CD4-positive, alpha-beta T cell treated with Interferon alpha-2 for 1 hour (primary cell): ENCODE measurements at regions not wholly inside any gene's neighbourhood (a gene's known extent, or its start where the extent isn't known, plus 50 kb on each side); places are given as distances from the start of the nearest gene placed in this dataset.
A peak's percentile ranks its signal among the peaks of the same experiment; 100 is the strongest.

ENCODE experiments used
- DNase-seq, 2 donors: peaks; one replicate each; pipeline ENCODE4 v3.0.0-alpha.2; 2020 to 2022

DNA sequence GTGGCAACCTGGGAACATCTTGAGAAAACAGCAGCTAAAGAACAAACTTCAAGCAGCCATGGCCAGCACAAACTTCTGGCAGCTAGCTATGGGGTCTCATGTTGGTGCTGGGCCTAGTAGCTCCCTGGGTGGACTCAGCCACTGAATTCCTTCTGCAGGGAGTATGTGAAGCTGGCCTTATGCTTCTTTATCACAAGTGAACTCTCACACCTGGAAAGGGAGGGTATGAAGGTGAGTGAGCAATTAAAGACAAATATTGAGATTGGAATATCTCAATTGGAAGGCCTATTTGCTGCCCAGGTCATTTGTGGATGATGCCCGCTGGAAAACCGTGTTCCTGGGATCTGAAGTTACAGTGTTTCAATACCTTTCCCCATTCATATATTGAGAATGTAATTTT is 153.3 kb upstream of the RPS6KA3 start:
- DNase-seq: no peak

- no peak for DNase-seq
Observed at GRCh38 chrX:20418379-20419150, 151.9 kb upstream of the RPS6KA3 start.

DNA sequence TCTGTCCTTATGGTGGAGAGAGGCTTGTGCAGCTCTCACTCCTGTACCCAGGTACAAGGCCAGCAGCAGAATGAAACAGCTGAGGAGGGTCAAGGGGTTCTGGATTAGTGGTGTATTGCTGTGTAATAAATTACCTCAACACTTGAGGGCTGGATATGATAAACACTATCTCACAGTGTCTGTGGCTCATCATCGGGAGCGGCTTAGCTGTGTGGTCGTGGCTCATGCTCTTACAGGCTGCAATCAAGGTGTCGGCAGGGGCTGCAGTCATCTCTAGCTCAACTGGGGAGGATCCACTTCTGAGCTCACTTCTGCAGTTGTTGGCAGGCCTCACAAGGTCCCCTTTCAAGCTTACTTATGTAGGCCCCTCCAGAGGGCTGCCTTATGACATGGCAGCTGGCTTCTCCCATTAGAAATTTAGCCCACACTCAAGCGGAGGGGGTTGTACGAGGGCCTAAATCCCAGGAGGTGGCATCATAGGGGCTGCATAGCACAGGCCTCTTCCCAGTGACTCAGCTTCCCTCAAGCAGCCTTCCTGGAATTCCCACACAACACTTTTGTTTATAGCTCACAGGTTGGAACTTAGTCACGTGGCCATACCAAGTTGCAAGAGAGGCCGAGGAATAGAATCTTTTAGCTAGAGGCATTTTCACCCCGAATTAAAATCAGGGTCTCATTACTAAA is 148.2 kb upstream of the RPS6KA3 start:
- DNase-seq: no peak

DNA sequence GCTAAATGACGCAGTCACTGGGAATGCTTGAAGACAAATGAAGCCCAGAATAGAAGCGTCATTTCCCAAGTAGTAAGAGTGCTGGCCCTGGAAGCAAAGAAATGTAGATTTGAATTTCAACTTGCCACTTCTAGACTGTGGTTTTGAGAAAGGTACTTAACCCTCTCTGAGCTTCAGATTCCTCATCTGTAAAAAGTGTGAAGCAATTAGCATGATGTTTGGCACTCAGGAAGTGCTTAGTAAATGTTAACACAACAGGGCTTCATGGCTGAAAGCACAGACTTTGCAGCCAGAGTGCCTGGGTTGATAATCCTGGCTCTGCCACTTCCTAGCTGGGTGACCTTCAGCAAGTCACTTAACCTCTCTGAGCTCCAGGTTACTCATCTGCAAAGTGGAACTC is 147.4 kb upstream of the RPS6KA3 start:
- DNase-seq: no peak

DNA sequence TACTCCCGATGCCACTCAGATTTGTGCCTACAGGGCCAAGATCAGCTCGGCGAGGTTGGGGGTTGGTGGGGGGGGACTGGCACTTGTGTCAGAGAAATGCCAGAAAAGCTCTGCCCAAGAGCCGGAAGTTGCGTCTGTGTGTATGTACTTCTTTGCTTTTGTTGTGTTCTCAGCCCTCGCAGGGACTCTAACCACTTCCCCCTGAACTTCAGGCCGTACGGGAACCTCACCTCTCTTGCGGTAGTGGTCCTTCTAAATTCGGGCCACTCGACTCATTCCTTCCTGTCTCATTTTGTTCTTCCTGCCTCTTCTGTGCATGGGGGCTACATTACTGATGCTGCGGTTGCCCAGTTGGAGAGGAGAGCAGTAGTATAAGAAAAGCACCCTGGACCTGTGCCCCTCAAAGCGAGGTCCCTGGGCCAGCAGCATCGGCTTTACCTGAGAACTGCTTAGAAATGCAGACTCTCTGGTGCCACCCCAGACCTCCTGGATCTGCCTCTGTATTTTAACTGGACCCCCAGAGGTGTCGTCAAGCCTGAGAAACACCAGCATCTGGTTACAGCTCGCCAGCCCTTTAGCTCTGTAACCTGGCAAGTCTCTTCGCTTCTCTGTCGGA is 146.3 kb upstream of the RPS6KA3 start:
- peak; percentile 73 to 74 for DNase-seq

DNA sequence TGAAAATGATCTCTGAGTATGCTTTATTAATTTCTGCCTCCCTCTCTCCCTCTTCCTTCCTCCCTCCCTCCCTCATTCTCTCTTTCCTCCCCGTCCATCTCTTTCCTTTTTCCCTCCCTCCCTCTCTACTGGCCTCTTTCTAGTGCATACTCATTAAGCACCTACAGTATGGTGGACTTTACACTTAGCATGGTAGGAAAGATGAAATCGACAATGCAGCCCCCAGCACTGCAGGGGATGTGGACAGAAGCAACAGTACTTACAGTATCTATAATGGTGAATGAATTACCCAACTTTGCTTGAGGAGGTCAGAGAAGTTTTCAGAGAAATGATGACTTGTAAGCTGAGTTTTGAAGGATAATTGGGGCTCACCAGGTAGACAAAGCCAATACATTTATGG is 143.8 kb upstream of the RPS6KA3 start:
- DNase-seq: no peak

- no peak for DNase-seq
Observed at GRCh38 chrX:20409991-20410390, 143.3 kb upstream of the RPS6KA3 start.

DNA sequence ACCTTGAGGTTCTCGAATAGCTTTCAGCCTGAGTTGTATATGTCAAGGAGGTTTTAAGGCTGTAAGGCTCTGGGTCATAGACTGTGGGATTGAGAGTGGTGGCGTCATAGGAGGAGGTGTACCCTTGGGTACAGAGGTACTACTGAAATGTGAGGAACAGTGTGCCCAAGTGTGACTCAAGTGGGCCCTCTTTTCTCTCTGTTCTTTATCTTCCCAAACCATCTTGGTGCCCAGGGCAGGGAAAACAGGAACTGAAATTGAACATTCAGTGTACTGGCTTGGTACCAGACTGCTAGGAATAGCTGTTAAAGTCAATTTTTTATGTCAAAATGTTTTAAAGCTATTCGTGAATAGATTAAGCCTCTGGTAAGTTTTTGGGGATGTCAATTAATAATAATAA is 136.2 kb upstream of the RPS6KA3 start:
- no peak for DNase-seq

DNA sequence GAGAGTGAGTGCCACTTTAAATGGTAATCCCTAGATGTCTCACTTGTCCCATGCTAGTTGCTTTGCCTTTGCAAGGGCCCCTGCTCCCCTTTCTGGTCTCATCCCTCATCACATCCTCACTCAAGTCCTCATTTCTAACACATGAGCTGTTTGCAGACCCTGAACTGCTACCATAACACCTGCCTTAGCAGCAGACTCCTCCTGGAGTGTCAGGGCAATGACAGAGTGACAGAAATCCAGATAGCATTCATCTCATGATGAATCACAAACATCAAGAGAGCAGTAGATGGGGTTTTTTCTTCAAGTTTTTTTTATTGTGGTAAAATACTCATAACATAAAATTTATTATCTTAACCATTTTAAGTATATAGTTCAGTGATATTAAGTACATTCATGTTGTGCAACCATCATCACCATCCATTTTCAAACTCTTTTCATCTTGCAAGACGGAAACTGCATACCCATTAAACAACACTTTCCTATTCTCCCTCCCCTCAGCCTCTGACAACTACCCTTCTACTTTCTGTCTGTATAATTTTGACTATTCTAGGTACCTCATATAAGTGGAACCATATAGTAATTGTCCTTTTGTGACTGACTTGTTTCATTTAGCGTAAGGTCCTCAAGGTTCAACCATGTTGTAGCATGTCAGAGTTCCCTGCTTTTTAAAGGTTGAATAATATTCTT is 133.2 kb upstream of the RPS6KA3 start:
- no peak for DNase-seq

GRCh38 chrX:20397587-20397986 is 130.9 kb upstream of the RPS6KA3 start:
- DNase-seq: no peak

DNA sequence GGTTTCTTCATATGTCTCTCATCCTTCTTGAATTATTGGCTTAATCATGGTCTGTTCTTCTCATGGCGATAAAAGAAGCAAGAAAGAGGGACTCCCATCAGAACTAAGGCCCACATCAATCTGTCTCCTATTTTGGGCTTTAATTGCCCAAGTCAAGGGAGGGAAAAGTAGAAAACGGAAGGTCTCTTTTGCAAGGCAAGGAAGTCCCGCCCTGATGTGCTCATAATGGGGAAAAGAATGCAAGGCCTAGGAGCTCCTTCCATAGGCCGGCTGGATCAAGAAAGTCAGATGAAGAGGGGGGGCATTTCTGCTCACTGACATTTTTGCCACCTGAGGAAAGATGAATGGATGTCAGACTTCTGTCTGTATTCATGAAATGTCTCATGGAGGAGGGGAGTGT is 127.7 kb upstream of the RPS6KA3 start:
- DNase-seq: no peak

- no peak for DNase-seq
Observed at GRCh38 chrX:20393944-20394343, 127.2 kb upstream of the RPS6KA3 start.

DNA sequence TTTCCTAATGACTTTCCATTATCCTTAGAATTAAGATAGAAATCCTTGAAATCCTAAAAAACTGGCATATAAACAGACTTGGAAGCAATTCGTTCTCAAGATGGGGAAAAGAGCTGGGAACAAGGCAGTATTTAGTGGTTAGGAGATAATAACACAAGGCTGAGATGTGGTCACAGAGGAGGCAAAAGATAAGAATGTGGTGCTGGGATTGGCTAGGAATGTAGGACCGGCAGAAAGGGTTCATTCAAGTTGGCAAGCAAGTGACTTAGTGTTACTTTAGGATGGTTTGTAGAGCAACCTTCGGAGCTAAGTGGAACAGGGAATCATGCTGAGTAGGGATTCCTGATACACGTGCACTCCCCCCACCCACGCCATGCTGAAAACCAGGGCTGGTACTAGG is 121.9 kb upstream of the RPS6KA3 start:
- no peak for DNase-seq

GRCh38 chrX:20383477-20383876 is 116.8 kb upstream of the RPS6KA3 start:
- DNase-seq: no peak

DNA sequence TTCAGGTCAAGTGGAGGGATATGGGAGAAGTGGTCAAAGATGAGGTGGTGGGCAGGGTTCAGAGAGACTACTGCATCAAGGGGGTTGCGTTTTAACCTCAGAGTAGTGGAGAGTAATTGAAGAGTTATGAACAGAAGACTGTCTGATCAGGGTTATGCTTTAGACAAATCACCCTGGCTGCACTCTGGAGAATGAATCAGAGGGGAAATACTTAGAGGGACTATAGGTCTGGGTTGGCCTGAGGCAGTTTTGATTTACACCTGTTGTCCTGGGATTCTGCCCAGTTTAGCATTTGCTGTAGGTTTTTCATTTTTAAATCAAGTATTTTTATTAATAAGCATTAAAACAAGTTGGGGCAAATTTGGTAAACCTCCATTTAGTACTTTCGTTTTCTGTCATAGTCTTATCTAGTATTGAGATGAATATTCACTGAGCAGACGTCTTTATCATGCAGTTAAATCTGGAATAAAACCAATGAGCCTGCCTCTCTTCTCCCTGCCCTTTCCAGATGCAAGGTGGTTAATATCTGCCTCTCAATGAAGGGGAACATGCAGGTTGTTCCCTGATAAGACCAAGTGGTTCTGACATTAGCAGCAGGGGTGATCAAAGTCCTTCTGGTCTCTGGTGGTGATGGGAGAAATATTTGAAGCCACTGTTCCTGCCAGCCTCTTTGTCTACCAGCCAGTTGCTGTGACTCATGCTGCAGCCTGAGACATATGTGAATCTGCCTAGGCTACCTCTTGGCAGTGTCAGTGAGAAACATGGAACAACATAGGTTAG is 116.0 kb upstream of the RPS6KA3 start:
- no peak for DNase-seq

DNA sequence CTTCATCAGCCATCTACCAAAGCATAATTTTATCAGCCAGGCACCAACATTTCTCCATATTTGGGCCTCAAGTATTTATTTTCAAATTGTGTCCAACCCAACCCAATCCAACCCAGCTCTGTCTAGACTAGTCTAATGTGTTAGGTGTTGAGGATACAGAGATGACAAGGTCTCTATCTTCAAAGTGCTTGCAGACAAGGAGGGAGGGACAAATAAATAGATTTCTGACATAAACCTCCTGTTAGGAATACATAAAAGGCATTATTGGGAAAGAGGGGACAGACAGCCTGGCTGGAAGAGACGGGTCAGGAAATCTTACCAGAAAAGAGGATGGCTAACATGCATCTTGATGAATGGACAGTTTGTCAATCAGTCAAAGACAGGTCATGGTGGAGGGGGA is 115.4 kb upstream of the RPS6KA3 start:
- DNase-seq: no peak

DNA sequence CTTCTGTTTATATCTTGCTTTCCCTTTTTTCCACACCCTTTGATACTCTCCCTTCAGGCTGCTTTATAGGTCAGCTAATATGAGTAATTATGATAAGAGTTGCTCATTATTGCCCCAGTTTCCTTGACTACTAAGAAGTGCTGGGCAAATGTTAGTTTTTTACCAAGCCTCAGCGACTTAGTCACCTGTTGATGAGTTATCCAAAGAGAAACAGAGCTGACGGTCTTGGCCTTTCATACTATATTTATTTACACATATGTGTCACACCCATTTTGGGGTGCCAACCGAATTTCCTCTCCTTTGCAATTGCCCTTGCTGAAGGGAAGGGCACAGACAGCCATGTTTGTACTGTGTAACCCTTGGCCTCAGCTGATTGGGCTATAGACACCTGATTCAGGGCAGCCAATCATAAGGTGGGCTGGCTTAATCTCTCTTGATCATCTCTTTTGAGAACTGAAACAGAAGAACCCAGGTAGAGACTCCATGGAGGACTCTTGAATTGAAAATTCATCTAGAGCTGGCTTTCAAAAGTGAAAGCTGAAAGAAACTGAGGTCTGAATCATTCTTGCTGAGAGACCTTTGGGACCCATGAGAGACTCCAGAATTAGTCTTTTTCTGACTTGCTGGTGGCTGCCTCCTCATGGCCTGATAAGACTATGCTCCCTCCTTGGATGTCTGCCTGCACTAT is 111.7 kb upstream of the RPS6KA3 start:
- peak in 1 of 2 donors; percentile 11 for DNase-seq

DNA sequence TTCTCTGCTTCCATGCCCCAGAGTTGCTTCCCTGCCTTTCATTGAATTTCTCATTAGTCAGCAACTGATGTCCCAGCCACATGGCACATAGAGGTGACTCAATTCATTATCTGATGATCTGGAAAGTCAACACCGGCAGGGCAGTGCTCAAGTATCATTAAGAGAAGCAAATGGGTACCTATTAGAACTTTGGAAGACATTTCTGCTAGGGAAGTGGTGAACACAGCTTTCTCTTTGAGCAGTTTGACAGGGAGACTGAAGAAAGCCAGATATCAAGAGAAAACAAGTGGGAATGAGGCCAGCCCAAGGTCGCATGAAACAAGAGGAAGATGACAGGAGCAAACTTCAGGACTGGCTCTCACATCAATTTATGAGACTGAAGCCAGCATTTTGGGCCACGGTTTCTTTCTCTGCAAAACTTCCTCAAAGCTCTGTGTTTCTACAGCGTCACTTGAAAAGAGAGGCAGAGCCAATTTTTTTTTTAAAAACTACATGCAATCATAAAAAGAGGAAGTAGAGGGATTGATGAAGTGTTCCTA is 108.3 kb upstream of the RPS6KA3 start:
- no peak for DNase-seq

GRCh38 chrX:20374450-20374849 is 107.7 kb upstream of the RPS6KA3 start:
- DNase-seq: no peak

DNA sequence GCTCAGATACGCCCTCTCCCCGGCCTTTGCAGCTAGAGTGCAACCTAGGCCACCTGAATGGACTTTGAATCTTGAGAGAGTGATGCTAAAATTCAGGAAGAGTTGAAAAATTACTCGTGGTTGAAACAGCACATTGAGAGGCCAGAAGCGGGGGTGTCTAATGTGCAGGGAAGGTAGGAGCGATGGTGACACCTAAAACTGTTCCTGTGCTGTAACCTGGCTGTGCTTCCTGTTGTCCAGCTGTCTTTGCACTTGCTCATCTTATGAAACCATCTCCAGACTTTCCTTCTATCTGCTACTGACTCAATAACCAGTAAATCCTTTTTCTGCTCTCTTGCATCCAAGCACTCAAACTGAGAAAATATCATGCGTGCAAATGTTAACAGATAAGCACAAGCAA is 106.4 kb upstream of the RPS6KA3 start:
- no peak for DNase-seq

- no peak for DNase-seq
Observed at GRCh38 chrX:20372533-20372932, 105.8 kb upstream of the RPS6KA3 start.

DNA sequence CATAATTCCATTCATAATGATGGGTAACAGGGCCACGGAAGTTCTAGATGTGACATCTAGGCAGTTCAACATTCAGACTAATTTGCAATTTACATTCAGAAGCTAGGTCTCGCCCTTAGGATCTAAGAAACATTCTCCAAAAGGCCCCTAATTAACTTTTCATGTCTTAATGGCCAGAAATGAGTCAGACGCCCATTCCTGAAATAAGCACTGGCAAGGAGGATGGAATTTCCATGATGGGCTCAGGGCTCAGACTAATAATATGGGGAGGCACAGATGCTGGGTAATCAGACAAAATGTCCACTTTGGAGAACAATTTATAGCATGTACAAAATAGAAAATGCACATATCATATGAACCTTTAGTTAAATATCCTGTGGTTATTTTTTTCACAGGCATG is 102.8 kb upstream of the RPS6KA3 start:
- DNase-seq: no peak
